Upper lobe of right lung (tissue), 1 donor: ENCODE measurements at regions not wholly inside any gene's neighbourhood (a gene's known extent, or its start where the extent isn't known, plus 50 kb on each side); places are given as distances from the start of the nearest gene placed in this dataset.

Experiments
- ATAC-seq: fragments of 200-7000 bp; cut with Tn5 transposase; one replicate; pipeline ENCODE4 v1.9.1; 2020; ENCODE audit warnings: mild to moderate bottlenecking, moderate library complexity
- DNase-seq: peaks from one replicate; pipeline ENCODE4 v3.0.0-alpha.2; 2020
- H3K27ac ChIP-seq: fragments of 200-600 bp; one replicate; pipeline ENCODE4 v1.8.0; 2022
- H3K27me3 ChIP-seq: fragments of 200-600 bp; one replicate; pipeline ENCODE4 v1.8.0; 2022; ENCODE audit warnings: mild to moderate bottlenecking
- H3K36me3 ChIP-seq: fragments of 200-600 bp; one replicate; pipeline ENCODE4 v1.8.0; 2022
- H3K4me1 ChIP-seq: fragments of 200-600 bp; one replicate; pipeline ENCODE4 v1.8.0; 2022
- H3K4me3 ChIP-seq: fragments of 200-600 bp; one replicate; pipeline ENCODE4 v1.8.0; 2022; ENCODE audit warnings: mild to moderate bottlenecking
- H3K9me3 ChIP-seq: fragments of 200-600 bp; one replicate; pipeline ENCODE4 v1.8.0; 2022
- intact Hi-C: fragments of 100-400 bp; cut with DNase I; formaldehyde crosslinking; loops from one replicate; pipeline ENCODE4 v1.11.0; 2022
- TF ChIP-seq, protein P1 (sequence below): fragments of 200-600 bp; IDR thresholded peaks from one replicate; pipeline ENCODE4 v1.8.0; 2022; ENCODE audit warnings: antibody characterized with exemption
- donor health status: DM: no; HTN: yes; CAD: no; lungs with severe emphysema.

- TF ChIP-seq, protein P1, sequence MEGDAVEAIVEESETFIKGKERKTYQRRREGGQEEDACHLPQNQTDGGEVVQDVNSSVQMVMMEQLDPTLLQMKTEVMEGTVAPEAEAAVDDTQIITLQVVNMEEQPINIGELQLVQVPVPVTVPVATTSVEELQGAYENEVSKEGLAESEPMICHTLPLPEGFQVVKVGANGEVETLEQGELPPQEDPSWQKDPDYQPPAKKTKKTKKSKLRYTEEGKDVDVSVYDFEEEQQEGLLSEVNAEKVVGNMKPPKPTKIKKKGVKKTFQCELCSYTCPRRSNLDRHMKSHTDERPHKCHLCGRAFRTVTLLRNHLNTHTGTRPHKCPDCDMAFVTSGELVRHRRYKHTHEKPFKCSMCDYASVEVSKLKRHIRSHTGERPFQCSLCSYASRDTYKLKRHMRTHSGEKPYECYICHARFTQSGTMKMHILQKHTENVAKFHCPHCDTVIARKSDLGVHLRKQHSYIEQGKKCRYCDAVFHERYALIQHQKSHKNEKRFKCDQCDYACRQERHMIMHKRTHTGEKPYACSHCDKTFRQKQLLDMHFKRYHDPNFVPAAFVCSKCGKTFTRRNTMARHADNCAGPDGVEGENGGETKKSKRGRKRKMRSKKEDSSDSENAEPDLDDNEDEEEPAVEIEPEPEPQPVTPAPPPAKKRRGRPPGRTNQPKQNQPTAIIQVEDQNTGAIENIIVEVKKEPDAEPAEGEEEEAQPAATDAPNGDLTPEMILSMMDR = no peak
- intact Hi-C loops = no loop called here
Observed at GRCh38 chr6:148602136-148602535, 144.7 kb upstream of the UST start.

GRCh38 chr6:148608199-148608951, 138.5 kb upstream of the UST start:
- TF ChIP-seq, protein P1 = peak; percentile 47
- intact Hi-C loops = no loop called here
- ATAC-seq (peak; percentile 43), DNase-seq (no peak)
- Histone ChIP-seq H3K27ac (no peak overlapping the region), H3K4me3 (no peak overlapping the region), H3K27me3 (no peaks in the 10 kb centered on the region), H3K4me1 (no peaks in the 10 kb centered on the region), H3K9me3 (no peaks in the 10 kb centered on the region), H3K36me3 (no peaks in the 10 kb centered on the region)

More at GRCh38 chr6:148602136-148602535, 144.7 kb upstream of the UST start:
- peaks cover 8% of the 10 kb centered on the region for H3K4me1 ChIP-seq
- ATAC-seq = no peak
- no peaks in the 10 kb centered on the region for H3K27me3 ChIP-seq
- no peak for DNase-seq
- no peaks in the 10 kb centered on the region for H3K36me3 ChIP-seq
- no peak overlapping the region for H3K27ac ChIP-seq
- no peak overlapping the region for H3K4me3 ChIP-seq
- H3K9me3 ChIP-seq = no peaks in the 10 kb centered on the region

- DNase-seq = no peak
- H3K9me3 ChIP-seq = no peaks in the 10 kb centered on the region
- TF ChIP-seq, protein P1 = no peak
- no peaks in the 10 kb centered on the region for H3K4me1 ChIP-seq
- no peaks in the 10 kb centered on the region for H3K27me3 ChIP-seq
- no peak overlapping the region for H3K4me3 ChIP-seq
- intact Hi-C loops = no loop called here
- peak; percentile 88 for ATAC-seq
- no peaks in the 10 kb centered on the region for H3K36me3 ChIP-seq
- no peak overlapping the region for H3K27ac ChIP-seq
Observed at GRCh38 chr6:148611213-148611612, 135.6 kb upstream of the UST start.

DNA sequence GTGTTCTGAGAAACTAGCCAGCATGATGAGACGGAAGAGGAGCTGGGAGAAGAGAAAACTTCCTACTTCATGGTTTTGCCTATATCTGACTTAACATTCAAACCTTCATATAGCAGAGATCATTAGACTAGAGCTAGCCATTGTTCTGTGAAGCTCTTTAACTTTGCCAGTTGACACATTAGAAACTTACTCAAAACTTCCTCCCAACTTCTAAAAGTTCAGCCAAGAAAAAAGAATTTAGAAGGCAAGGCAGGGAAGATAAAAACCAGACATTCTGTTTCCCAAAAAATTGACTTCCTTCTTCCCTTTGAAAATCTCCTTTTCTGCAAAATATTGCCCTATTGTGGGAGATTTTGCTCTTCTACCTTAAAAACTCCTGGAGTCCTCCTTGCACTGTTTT, 134.8 kb upstream of the UST start:
- no peak for ATAC-seq
- Histone ChIP-seq H3K36me3 (no peaks in the 10 kb centered on the region), H3K9me3 (no peaks in the 10 kb centered on the region), H3K4me3 (no peak overlapping the region), H3K4me1 (peaks cover 2% of the 10 kb centered on the region), H3K27ac (no peak overlapping the region), H3K27me3 (no peaks in the 10 kb centered on the region)
- DNase-seq = no peak
- TF ChIP-seq, protein P1 = no peak
- intact Hi-C loops = no loop called here

DNA sequence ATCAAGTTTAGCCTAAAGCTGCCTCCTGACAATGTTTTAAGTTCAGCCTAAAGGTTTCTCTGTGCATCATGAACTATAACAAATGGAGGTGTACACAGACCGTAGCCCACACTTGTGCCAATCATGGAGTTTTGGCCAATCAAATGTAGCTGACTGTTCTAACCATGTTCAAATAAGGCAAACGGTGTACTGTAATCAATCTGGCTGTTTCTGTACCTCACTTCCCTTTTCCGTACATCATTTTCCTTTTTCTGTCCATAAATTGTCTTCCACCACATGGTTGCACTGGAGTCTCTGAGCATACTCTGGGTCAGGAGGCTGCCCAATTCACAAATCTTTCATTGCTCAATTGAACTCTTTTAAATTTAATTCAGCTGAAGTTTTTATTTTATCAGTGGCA, 132.2 kb upstream of the UST start:
- Histone ChIP-seq H3K36me3 (no peaks in the 10 kb centered on the region), H3K27me3 (no peaks in the 10 kb centered on the region), H3K4me3 (no peak overlapping the region), H3K9me3 (no peaks in the 10 kb centered on the region), H3K27ac (no peak overlapping the region), H3K4me1 (peaks cover 11% of the 10 kb centered on the region)
- intact Hi-C loops = no loop called here
- TF ChIP-seq, protein P1 = no peak
- DNase-seq (no peak), ATAC-seq (no peak)
